Stromal cell of bone marrow (primary cell): ENCODE measurements at regions not wholly inside any gene's neighbourhood (a gene's known extent, or its start where the extent isn't known, plus 50 kb on each side); places are given as distances from the start of the nearest gene placed in this dataset.

Experiments
- DNase-seq: peaks from one replicate; pipeline ENCODE4 v3.0.0-alpha.2; 2012; ENCODE audit warnings: low read depth

DNA sequence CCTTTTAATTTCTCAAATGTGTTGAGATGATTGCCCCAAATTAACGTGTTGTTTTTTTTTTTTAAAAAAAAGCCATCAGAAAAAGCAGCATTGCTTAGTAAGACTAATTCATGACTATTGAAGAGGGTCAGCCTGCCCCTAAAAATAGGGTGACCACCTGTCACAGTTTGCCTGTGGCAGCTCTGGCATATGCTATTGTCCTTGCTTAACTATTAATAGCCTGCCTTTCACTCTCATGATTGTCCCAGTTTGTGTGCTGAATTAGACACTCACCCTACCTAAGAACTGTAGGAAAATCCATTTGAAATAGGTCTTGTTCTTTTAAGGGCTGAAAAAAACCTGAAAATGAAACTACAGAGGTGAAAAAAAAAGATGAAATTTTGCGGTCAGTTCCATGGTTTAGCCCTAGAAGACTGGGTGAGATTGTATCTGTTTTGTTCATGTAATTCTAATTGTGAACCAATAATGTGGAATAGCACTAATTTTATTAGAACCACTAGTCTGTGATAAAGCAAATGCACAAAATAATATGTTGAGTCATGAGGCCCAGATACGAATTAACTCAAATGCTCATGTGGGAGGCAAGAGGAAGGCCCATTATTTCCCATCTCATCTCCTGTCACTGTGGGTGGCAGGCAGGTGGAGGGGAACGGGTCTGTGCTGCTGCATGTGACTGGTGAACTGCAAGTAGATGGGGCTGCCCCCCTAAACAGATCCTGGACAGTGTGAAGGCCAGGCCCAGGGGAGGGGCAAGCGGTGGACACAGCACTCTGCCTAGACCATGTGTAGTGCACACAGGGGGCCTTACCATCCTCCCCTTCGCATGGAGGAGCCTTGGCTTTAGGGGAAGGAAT, 265.4 kb upstream of the NFE2L3 start:
- DNase-seq = no peak

DNA sequence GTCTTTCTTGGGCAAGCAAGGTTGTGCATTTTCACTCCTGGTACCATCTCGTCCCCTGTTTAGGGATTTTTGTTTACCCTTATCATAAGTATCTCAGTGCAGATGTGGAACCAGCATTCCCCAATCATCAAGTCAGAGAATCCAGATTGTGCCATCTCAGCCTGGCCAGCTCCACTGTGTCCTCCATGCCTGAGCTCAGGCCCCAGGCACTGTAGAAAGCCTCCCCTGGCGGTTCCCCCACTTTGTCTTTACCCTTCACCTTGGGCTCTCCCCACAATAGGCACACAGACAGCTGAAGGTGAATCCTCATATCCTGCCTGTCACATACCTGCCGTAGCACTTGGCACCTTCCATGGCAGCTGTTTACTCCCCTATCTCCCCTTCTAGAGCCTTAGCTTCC, 264.7 kb upstream of the NFE2L3 start:
- DNase-seq = no peak

DNA sequence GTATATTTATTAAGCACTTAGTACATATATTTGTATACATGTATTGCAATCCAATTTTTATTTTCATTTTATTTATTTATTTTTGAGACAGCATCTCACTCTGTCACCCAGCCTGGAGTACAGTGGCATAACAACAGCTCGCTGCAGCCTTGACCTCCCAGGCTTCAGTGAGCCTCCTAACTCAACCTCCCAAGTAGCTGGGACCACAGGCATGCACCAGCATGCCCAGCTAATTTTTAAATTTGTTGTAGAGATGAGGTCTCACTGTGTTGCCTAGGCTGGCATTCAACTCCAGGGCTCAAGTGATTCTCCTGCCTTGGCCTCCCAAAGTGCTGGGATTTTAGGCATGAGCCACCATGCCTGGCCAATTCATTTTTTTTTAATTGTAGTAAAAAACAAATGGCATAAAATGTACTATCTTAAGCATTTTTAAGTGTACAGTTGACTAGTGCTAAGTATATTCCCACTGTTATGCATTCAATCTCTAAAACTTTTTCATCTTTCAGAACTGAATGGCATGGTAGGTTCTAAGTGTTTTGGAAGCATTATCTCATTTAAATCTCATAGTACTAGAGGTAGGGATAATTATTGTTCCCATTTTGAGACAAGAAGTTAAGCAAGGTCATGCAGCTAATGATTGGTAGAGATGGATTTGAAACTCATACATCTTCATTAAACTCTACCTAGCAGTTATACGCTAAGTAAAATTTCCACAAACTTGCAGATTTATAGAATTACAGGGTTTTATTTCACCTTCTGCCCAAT, 264.0 kb upstream of the NFE2L3 start:
- no peak for DNase-seq

DNA sequence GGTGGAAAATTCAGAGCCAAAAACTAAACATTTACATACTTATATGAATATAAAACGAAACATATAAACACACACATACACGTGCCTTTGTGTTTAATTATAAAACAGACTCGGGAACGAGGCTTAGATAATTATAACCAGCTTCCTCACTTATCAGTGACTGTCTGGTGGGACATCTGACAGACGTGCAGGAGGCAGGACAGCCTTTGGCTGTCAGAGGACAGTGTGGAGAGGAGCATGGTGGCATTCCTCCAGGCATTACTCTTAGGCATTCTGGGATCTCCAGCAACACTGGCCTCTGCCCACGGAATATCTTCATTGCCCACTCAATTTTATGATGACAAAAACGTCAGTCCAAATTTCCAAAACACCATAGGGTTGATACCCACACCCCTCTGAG, 262.2 kb upstream of the NFE2L3 start:
- DNase-seq = no peak

DNA sequence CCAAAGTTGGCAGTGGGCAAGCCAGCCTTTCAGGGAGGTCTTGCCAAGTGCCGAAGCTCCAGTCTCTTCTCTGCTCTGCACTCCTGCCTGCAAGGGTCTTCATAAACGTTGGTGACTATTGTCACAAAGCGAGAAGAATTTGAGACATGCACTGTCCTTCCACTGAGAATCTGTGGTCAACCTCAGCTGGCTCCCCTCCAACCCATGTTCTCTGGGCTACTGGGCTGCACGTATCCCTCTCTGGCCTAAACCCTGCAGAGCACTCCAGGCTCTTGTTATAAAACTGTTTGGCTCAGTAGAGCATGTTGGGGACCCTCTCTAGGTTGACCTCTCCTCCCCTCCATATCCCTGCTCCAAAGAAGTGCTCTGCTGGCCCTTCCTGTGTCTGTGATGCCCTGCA, 260.4 kb upstream of the NFE2L3 start:
- no peak for DNase-seq

DNA sequence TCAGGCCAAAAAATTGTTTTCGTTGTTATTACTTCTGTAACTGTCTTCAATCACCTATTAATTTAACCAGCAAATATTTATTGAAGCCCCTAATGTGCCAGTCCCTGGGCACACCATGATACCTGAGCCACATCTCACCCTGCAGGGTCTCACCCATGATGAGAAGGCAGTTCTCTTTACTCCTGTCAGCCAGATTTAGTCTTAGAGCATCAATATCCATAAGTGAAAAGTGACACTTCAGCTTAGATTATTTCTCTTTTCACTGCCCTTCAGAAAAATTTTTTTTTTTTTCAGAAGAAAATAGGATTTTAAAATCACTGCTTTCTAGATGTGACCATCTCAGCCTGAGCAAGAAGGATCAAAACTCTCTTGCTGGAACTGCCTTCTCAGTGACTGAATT, 258.6 kb upstream of the NFE2L3 start:
- DNase-seq = no peak

DNA sequence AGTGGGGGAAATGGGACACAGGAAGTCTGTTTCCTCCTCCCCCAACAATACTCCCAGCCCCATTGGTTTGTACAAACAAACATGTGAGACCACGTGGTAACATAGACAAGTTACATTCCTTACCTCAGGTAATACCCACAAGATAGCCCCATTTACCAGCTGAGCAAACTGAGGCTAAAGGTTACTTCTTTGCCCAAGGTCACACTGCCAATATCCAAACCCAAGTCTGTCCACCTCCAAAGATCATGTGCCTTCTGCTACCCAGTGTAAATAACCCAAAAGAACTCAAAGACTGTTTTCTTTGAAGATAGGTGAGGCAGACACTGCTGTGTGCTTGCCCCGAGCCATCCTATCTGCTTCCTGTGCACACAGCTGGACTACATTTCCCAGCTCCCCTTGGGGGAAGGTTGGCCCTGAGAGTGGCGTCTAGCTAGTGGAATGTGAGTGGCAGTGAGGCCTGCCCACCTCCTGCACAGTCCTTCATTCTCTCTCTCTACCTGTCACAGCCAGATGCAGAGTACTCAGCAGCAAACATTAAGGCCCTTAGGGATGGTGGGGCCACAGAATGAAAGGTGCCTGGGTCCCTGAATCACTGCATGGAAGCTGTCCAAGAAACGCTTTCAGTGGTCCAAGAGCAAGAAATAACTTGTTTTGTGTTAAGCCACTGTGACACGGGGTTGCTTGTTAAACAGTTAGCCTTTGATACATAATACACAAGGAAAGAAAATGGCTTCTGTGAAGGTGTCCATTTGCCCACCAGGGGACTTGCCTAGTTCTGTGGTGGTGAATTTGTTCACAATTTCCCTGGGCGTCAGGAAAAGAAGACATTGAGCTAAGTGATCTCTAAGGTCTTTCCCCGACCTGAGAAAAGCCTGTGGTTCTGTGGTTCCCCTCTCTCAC, 257.7 kb upstream of the NFE2L3 start:
- no peak for DNase-seq

DNA sequence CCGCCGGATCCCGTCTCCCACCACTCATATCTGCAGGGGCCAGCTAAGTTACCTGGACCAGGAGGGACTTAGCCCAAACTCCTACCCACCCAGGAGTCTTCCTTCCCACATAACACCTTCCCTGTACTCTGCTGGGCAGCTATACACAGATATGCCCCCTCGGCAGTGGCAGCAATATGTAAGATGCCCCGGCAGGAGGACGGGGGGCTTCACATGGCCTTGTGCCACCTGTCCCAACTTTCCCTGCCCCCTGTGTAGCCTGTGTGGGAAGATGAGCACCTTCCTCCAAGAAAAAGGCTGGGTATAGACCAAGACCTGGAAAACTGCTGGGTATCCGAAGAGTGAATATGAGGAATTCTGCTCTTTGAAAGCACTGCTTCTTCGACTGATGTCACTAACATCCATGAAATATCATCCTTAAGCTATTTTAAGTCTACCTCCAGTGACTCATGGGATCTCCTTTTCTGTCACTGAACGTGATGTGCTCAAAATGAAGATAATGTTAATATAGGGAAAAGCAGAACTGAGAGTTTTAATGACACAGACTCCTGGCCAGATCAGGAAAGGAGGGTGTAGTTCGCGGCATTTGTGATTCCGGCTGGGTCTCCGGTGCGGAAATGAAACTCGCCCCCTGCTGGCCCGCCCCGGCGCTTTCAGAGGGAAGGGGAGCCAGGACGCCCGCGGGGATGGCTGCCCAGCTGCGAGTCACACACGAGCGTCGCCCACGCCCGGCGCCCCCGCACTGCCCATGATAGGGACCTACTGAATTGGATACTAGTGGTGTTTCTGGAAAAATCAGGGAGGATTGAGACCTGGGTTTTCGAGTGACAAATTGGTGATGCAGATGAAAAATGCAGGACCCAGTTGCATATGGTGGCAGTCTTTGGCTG, 256.9 kb upstream of the NFE2L3 start:
- DNase-seq = no peak

DNA sequence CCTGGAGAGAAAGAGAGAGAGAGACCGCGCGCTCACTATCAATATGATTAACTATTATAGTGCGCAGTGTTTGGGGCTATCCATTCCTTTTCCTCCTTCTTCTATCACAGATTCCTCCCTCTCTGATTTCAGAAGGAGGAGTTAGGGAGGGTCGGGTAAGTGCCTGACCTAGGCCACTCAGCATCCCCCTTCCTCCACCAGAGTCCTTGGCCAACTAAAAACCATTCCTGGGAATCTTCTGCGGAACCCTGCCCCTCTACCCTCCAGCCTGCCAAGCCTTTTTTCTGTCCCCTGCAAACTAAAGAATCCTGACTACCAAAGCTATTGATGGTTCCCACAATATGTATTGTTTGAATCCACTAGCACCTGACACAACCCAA, 256.2 kb upstream of the NFE2L3 start:
- no peak for DNase-seq

DNA sequence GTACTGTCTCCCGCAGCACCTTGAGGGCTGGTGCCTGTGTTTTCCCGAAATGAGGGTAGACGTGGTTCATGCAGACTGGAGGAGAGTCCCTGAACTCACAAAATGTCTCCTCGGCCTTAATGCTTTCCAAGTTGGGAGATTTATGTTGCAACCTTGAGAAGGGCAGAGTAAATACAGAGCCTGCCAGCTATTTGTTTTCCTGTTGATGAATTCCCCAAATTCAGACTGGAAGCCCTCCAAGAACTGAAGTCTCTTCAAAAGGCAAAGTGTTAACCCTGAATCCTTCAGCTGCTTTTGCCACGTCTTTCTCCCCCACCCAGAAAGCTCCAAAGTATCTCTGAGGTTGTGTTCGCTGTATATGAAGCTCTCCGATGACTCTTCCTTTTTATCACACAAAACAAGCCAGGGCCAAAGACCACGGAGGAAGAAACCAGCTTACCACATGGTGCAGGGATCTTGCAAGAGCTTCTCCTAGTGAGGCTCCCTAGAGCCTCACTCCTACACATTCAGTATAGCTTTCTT, 254.7 kb upstream of the NFE2L3 start:
- DNase-seq = no peak

DNA sequence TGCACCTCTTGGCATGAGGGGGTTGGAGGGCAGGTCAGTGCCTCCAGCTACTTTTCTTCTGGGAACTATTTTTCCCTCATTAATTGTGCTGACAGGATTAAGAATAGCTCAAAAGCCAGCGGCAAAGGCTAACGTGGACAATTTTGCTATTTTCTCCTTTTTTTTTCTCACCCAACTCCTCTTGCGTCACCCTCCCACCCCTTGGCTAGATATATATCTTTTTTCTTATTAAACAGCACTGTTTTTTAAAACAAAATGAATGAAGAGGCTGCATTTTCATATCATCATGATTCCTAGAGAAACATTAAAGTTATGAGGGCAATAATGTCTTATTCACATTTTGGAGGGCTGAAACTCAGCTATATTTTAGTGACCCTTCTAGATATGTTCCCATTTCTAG, 251.8 kb upstream of the NFE2L3 start:
- DNase-seq = no peak

DNA sequence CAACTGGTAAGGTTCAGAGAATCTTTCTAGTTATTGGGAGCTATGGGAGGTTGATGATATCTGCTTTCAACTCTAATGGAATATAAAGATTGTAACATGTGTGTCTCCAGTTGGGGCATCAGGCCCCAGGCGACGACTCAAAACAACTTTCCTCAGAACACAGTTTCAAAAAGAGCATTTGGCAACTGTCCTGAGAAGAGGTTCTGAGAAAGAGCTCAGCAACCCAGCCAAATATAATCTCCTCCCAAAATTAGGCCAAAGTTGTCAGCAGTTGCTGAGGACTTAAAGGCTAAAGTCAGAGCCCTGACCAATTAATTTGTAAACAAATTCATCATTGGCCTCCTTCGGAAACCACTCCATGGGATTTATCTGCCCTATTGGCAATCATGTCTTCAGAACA, 251.1 kb upstream of the NFE2L3 start:
- DNase-seq = no peak

DNA sequence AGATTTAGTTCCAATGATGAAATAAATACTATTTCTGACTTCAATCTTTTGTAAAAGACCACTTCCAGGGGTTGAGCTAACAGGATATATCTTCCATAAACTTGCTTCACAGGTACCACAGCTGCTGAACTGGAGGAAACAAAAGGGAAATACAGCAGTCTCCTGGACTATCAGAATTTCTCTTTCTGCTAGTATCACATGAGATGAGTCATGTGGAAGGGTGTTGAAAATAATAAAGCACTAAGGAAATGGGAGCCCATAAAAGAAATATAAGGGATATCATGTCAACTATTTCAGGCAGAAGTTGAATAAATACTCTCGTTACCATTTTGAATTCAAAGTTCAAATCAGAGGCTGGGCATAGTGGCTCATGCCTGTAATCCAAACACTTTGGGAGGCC, 250.3 kb upstream of the NFE2L3 start:
- no peak for DNase-seq

DNA sequence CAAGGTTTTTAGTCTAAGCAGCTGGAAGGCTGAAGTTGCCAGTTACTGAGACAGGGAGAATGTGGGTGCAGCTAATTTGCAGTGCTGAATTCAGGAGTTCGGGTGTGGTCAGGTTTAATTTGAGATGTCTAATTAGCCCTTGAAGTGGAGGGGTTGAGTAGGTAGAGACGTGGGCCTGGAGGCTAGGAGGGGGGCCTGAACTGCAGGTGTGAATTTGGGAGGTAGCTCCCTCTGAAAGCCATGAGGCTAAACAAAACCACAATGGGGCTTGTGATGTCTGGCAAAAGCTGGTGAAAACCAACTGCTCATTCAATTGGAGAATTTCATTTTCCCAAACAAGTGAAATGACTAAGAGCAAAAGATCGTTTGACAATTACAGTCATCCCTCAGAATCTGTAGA, 246.0 kb upstream of the NFE2L3 start:
- DNase-seq = no peak

DNA sequence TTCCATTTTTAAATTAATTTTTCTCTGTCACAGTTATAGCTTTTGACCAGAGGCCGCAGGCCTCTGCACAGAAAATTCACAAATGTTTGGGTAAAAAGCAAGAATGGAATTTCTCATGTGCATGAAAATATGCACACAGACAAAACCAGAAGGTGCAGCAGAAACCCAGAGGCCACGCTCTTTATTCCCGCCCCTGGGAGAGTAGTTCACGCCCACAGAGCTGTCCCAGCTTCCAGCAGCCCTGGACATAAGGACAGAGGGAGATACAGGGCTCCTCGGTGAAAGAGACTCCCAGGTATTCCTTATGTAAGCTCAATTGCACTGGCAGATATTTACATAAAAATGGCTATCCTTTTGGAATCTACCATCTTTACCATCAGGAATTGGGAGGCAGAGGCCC, 245.2 kb upstream of the NFE2L3 start:
- no peak for DNase-seq

DNA sequence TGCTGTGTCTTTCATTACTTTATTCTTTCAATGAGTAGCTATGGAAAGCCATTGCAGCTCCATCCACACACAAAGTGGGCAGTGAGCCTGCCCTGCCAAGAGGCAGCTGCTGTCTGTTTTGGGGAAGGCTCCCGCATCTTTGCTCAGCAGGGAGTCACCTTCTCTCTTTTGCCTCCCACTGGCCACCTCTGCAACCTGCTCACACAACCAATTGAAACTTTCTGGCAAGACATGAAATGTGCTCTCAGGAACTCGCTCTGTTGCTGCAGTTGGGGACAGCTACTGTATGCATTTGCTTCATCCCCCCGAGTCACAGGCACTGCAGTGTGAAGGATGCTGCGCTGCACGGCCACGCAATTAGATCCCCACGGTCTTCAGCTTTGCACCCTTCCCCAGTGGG, 244.8 kb upstream of the NFE2L3 start:
- no peak for DNase-seq

DNA sequence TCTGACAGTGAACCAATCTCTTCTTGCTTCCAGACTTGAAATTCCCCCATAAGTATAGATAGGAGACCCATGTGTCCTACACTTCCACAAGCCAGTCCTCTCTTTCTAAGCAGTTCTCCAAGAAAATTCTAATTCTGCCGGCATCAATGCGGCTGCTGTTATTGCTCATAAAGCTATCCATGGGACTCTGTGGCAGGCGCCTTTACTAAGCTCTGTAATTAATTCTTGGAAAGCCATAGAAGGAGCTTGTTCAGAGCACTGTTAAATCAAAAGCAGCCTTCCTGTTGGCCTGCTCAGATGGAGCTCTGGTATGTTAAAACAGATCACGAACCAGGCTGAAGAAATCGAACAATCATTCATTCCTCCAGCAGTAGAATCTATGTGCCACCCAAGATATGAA, 244.3 kb upstream of the NFE2L3 start:
- no peak for DNase-seq

DNA sequence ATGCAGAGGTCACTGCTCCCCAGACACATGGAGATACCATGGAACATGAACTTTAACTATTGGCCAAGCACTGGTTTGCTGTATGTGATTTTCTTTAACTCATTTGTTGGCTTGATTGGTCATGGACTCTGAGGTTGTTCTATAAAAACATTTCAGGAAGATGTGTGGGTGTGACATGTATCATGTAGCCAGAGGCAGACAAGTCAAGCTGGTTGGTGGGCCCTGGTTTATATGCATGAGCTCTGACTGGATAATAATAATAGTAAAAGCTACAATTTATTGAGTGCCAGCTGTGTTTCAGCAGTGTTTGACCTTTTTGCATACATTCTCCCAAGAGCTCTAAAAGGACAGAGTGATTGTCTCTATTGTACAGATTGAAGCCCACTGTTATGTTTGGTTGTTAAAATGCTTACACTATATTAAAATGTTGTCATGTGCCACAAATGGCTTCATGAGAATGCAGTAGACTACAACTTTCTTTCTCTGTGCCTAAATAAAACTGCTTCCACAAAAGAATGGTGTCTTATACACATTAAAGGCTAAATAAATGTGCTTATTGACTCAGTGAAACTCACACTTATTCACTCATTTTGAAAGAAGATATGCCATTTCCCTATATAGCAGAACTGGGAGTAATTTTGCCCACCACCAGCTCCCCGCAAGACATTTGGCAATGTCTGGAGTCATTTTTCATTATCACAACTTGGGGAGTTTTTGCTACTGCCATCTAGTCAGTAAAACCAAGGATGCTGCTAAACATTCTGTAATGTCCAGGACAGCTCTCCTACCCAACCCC, 243.6 kb upstream of the NFE2L3 start:
- DNase-seq = no peak

DNA sequence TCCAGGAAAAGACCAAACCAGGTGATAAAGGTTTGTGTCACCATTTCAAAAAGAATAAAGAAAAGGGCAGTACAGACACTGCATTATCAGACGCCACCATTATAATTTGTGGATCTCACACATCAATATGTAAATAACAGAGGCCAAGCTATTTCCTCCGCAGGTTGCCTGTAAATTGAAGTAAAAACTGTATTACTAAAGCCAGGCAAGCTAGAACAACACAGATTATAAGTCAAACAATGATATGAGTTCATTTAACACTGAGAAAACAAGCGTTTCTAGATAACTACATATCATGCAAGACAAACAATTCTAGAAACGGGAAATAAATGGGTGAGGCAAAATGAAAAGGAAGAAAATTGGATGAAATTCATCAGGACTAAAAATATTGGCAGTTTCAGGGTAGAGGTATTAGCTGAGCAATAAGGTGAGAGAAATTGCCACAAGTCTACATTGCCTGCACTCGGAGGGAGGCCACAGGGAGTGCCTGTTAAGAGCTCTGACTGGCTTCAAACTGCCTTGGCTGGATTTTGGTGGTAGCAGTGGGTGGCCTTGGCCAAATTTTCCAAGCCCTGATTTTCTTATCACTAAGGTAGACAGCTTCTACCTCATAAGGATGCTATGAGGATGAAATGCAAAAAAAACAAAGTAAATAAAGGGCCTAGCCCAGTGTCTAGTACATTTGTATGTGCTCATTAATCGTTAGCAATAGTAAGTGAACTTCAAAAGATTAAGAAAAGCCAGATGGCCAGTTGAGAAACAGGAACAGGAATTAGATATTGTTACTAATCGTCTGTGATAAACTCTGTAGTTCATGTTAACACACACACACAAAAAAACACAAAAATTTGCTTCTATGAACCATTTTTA, 240.0 kb upstream of the NFE2L3 start:
- no peak for DNase-seq
